ENCODE measurements at regions not wholly inside any gene's neighbourhood (a gene's known extent, or its start where the extent isn't known, plus 50 kb on each side); places are given as distances from the start of the nearest gene placed in this dataset.
"Not testable (repeated sequence)": the region's sequence is repeated elsewhere in the genome, so short reads cannot be mapped to it uniquely, and the experiment has no call there.

DNA sequence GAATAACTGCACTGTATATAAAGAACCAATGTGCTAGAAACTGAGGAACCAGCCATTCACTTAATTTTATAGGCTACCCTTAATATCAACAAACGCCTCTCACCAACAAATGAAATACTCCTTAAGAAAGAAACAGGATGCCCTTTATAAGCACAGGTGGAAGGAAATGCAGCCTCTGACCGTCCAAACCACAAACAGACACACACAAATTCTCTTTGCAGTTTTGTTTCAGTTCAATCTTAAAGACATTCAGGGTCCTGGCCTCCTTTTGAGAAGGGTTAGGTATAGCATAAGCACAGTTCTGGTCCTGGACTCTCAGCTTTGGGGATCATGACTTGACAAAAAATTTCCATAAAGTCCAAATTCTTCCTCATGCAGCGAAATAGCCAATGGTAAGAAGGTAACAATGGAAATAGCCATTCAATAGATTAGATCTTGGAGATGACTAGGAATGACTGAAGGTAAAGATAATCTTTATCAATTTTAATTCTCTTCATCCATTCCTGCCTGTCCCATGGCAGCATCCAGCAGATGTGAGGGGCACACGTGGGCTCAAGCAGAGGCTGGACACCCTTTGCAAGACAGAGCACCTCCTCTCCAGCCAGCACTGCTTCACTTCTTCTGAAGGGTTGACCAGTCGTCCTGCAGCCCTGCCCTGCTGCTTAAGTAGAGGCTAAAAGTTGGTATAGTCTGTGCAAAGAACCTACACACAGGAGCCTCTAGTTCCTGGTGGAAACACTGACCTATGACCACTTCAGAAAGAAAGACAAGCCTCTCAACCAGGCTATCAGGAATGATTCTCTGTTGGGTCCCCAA lies 123.9 kb downstream of the CD83 start:
- in situ Hi-C loops (cut with HindIII; ENCODE audit: low pct_unique_long_range_greater_than_20kb, low sequenced_read_pairs), result no loop called here
- DNase-seq (ENCODE audit: low read depth), result no peak

DNA sequence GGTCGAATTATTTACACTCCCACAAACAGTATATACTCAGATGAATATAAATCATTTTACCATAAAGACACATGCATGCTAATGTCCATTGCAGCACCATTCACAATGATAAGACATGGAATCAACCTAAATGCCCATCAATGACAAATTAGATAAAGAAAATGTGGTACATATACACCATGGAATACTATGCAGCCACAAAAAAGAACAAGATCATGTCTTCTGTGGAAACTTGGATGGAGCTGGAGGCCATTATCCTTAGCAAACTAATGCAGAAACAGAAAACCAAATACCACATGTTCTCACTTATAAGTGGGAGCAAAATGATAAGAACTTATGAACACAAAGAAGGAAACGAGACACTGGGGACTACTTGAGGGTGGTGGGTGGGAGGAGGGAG lies 125.3 kb downstream of the CD83 start:
- in situ Hi-C loops (cut with HindIII; ENCODE audit: low pct_unique_long_range_greater_than_20kb, low sequenced_read_pairs); DNase-seq (ENCODE audit: low read depth): not testable (repeated sequence)

DNA sequence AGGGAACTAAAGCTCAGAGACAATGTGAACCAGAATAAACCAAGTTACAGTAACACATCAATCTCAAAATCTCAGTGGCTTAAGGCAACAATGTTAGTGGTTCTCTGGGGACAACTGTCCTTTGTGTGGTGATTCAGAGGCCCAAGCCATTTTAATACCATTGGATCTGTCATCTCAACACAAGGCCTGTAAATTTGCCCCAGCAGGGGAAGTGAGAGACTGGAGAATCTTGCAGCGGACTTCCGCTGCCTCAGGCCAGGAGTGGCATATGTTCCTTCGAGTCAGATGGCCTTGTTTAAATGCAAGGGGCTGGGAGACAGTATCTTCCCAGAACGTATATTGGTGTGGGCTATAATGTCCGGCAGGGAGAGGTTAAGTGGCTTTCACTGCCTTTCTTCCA lies 126.0 kb downstream of the CD83 start:
- DNase-seq (ENCODE audit: low read depth), result no peak
- in situ Hi-C loops (cut with HindIII; ENCODE audit: low pct_unique_long_range_greater_than_20kb, low sequenced_read_pairs), result no loop called here

DNA sequence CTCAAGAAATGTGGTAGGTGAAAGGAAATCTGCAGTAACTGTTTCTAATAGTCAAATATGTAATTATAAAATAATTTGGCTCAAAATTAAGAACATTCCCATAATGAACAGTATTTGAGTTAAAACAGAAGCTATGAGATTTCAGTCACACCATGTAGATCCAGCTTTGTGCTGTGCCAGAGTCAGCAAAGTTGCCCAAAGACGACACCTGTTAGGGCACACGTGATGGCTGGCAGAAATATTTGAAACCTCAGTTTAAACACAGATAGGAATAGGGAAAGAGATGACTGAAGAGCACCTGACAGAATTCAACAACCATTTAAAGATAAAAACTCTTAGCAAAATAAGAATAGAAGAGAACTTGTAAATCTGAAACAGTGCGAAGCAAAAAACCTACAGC lies 129.3 kb downstream of the CD83 start:
- DNase-seq (ENCODE audit: low read depth), result no peak
- in situ Hi-C loops (cut with HindIII; ENCODE audit: low pct_unique_long_range_greater_than_20kb, low sequenced_read_pairs), result no loop called here

DNA sequence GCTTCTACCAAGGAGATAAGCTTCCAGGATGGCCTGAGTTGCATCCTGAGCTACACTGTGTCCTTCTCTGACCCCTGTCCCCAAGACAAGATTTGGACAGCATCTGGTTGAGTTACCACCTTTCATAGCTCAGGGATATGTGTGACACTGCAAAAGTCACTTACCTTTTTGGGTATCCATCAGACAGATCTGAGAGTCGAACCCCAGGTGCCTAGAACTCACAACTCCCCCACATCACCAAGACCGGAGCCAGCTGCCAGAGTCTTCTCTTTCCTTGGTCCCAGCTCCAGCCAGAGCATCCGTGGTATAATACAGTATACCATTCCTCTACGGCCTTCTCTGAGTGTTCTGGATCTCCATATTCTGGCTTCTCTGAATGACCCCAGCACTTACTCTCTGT lies 133.0 kb downstream of the CD83 start:
- in situ Hi-C loops (cut with HindIII; ENCODE audit: low pct_unique_long_range_greater_than_20kb, low sequenced_read_pairs), result no loop called here
- no peak for DNase-seq (ENCODE audit: low read depth)

DNA sequence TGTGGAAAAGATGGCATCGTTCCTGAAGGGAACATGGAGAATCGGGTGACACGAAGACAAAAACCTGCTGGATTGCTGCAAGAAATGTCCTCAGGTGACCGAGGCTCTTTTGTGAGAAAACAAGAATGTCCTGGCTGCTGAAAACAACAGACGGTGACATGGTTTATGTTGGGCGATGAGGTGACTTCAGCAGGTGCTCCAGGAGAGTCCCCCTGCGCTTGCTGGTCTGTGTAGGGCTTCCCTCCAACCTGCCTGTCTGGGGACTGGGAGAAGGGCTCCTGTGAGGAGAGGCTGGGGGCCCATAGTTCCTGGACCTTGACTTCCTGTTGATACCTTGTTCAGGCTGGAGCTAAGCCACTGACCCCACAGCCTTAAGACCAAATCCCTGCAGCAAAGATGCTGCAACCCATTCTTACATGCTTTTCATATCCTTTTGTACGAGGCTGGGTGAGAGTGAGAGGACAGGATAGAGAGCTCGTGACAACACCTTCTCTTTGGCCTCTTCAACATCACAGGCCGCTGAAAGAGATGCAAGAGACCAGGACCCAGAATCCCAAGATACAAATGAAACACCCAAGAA lies 134.8 kb downstream of the CD83 start:
- in situ Hi-C loops (cut with HindIII; ENCODE audit: low pct_unique_long_range_greater_than_20kb, low sequenced_read_pairs), result no loop called here
- no peak for DNase-seq (ENCODE audit: low read depth)

DNA sequence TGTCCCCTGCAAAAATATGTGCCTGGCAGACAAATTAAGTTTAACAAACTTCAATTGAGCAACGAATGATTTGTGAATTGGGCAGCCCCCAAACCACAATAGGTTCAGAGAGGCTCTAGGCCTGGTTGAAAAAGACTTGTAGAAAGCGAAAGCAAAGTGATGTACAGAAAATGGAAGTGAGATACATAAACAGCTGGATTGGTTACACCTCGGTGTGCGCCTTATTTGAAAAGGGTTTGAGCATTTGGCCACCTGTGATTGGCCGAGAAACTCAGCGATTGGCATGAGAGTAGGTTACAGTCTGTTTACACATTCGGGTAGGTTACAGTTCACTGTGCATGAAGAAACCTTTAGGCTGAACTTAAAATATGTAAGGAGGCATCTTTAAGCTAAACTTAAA lies 136.9 kb downstream of the CD83 start:
- in situ Hi-C loops (cut with HindIII; ENCODE audit: low pct_unique_long_range_greater_than_20kb, low sequenced_read_pairs), result no loop called here

DNA sequence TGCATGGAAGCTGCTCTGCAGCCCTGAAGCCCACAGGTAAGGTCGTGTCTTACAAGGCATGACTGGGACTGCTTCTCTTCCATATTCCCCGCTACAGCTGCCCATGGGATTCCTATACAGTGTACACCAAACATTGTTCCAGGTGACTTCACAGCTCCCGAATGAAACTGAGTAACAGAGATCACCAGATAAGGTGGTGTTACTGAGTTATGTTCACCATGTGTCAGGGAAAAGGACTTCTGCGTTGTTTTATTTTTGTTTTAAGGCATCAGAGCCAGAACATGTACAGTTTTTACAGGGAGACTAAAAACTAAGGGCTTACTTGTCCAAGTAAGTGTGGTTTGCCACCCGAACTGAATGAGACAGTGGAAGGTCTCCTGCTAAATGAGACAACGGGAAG lies 138.3 kb downstream of the CD83 start:
- in situ Hi-C loops (cut with HindIII; ENCODE audit: low pct_unique_long_range_greater_than_20kb, low sequenced_read_pairs), result no loop called here
- DNase-seq (ENCODE audit: low read depth), result no peak

More for the DNA sequence above, 136.9 kb downstream of the CD83 start:
- no peak for DNase-seq (ENCODE audit: low read depth)

DNA sequence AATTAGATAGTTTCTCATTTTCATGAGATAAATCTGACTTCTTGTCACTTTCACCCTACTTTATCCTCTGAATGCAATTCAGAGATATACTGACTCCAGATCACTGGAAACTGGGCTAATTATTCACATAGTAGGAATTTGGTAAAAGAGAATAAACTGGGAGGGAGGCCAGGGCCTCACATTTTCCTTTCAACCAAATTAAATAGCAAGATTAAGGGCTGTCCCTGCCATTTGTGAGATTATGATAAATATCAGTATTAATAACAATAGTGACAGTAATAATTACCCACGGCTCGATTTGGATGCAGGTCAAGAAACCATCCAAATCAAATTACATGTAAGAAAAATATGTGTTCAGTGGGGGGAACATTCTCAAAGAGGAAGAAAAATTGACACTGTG lies 140.5 kb downstream of the CD83 start:
- in situ Hi-C loops (cut with HindIII; ENCODE audit: low pct_unique_long_range_greater_than_20kb, low sequenced_read_pairs), result no loop called here
- no peak for DNase-seq (ENCODE audit: low read depth)

DNA sequence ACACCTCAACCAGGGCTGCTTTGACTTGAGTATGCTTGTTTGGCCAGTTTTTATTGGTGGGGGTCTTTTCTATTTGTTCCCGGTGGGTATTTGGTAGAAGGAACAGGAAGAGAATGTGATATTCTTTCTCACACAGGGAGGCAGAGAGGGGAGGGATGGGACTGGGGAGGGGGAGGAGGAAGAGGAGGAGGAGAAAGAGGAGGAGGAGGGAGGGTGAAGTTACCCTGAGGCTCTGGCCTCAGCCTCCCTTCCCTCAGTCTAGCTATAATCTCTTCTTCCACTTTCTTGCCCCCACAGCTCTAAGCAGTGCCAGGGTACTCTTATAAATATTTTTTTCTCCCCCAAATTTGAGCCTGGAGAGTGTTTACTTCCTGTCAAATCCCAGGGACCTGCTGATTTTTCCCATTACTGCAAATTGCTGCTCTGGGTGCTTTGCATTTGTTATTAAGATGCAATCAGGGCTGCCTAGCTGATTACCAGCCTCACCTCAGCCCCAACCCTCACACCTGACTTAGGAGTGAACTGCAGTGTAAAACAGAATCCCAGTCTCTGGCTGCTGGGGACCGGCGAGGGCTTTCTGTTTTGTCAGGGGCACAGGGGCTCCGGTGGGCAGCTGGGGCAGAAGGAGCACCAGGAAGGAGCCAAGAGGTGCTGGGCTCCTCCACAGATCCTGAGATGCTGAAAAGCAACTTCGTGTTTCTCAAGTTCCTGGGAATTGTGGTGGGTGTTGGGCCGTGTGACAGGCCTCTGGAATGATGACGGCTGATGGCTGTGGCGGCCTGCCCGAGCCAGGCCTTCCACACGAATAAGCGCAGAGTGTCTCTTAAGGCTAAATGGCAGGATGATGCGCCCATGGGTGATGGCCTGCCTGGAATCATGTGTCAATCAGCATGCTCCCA lies 141.4 kb downstream of the CD83 start:
- in situ Hi-C loops (cut with HindIII; ENCODE audit: low pct_unique_long_range_greater_than_20kb, low sequenced_read_pairs), result no loop called here
- DNase-seq (ENCODE audit: low read depth), result no peak

DNA sequence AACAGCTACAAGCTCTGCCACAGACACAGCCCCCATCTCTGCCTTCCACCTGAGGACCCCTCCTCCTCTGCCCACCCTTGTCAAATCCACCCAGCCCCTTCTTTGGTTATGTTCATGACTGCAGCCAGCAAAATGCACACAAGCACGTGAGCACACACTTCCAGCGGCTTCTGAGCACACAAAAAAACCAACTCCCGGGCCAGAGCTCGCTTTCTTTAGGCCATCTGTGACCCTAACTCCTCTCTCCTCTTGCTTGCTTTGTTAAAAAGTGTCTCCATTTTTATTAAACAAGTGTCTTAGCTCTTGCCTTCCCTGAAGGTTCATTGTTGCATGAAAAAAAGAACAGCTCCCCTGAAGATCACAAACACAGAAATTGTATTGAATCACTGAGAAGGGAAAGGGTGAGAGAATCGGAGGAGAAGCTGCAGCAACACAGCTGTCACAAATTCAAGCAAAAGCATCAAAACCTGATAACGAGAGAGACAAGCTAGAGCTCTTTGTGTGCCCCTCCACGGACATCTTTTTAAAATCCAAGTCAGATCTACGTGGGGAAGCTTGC lies 142.1 kb downstream of the CD83 start:
- in situ Hi-C loops (cut with HindIII; ENCODE audit: low pct_unique_long_range_greater_than_20kb, low sequenced_read_pairs), result no loop called here
- no peak for DNase-seq (ENCODE audit: low read depth)

DNA sequence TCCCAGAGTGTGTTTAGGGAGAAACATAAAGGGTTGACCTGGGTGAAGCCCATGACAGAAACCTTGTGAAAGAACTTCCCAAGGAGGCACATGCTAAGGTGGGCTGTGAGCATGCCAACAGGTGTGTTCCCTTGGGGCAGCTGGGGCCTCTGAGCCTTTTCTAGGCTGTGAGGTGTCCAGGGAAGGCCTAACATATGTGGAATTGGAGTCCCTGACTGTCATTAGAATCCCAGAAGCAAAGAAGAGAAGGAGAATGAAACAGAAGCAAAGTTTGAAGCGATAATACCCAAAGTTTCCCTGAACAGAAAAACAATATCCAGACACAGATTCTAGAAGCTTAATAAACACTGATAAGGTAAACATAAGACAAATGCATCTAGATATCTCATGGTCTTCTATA lies 143.3 kb downstream of the CD83 start:
- in situ Hi-C loops (cut with HindIII; ENCODE audit: low pct_unique_long_range_greater_than_20kb, low sequenced_read_pairs), result no loop called here
- DNase-seq (ENCODE audit: low read depth), result no peak

DNA sequence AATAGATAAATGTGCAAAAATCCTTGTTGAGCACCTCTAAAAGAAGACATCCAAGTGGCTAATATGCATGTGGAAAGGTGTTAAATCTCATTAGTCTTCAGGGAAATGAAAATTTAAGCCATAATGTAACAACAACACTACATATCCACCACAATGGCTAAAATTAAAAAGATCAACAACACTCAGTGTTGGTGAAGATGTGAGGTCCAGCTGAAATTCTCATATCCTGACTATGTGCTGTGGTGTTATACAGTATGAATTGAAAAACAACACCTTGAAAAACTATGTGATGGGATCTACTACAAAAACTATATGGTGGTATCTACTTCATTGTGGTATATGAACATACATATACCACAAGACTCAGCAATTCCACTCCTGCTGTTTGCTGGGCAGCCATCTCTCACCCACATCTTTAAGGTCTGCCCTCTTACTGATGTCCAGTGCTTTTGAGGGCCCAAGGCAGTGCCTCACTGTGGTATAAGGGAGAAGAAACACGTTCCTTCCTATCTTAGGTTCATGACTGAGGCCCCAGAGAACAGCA lies 146.4 kb downstream of the CD83 start:
- no peak for DNase-seq (ENCODE audit: low read depth)
- in situ Hi-C loops (cut with HindIII; ENCODE audit: low pct_unique_long_range_greater_than_20kb, low sequenced_read_pairs), result no loop called here

DNA sequence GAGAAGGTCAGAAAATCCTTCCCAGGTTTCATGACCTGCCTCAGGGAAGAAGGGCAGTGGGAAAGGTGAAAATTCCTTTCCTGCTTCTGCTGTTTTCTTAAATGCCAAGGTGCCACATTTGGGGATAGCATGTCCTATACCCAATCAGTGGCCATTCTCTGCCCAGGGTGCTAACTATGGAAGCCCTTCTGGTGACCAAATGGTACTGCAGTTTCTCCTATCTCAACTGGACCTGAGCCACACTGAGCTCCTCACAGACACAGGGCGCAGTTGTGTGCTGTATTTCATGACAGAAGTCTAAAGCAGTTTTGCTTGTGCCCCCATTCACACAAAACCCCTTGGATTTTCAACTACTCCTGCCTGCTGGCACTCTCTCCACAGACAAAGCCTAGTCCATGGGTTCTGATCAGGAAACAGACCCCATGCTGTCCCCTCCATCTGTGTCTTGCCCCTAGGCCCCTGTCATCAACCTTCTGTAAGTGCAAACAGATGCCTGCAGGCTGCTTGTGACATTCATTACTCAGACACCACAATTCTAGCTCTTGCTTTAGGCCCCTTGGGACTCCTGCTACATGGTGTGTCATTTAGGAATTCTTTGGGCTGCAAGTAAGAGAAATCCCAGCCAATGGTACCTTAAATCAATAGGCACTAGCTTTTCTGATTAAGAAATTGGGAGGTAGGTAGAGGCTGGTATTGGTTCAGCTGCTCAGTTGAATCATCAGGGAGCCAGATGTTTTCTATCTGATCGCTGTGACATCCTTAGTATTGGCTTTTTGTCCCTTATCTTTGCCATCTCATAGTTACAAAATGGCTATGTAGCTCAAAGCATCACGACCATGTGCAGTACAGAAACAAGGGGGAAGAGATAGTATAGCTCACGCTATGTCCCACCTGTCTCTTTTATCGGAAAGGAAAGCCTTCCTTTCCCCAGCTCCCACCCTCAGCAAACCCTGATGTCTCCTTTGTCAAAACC lies 147.8 kb downstream of the CD83 start:
- DNase-seq (ENCODE audit: low read depth), result no peak
- in situ Hi-C loops (cut with HindIII; ENCODE audit: low pct_unique_long_range_greater_than_20kb, low sequenced_read_pairs), result no loop called here

DNA sequence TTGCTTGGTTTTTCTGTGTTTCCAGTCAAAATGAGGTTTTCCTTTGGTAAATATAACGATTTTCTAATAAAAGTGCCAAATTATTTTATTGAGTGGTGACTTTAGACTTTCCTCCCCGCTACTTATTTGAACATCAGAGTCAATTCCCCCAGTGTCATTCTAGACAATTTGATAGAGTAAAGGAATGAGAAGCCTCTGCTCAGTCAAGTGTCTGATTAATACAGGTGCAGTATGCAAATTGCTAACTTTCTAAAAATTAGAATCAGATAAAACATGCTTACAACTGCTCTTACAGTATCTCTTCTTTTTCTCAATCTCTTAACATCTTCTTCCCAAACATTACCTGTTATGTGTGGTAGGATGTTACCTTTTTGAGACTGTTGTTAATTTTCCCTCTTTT lies 148.7 kb downstream of the CD83 start:
- no peak for DNase-seq (ENCODE audit: low read depth)
- in situ Hi-C loops (cut with HindIII; ENCODE audit: low pct_unique_long_range_greater_than_20kb, low sequenced_read_pairs), result no loop called here

DNA sequence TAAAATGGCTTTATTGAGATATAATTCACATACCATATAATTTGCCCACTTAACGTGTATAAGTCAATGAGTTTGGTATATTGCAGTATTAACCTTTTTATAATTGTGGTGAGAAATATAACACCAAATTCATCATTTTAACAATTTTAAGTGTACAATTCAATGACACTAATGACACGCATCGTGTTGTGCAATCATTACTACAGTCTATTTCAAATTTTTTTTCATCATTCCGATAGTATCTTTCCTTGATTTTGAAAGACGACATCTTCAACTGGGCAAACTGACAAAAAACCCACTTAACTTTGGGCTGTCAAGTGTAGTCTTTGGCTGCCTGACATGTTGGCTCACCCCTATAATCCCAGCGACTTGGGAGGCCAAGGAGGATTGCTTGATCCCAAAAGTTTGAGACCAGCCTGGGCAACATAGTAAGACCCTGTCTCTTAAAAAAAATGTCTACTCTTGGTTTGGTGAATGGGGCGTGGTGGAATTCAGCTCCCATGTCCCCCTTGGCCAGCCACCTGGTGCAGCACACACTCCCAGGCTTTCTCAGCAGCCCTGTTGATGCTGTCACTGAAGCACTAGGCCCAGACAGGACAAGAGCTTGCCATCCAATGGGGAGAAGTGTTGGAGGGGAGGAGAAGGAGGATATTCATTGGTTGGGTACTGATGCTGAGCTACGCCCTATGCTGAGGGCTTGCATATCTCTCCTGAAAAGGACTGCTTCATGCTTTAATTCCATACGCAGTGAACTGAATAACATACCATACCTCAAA lies 150.5 kb downstream of the CD83 start:
- in situ Hi-C loops (cut with HindIII; ENCODE audit: low pct_unique_long_range_greater_than_20kb, low sequenced_read_pairs), result no loop called here
- no peak for DNase-seq (ENCODE audit: low read depth)

DNA sequence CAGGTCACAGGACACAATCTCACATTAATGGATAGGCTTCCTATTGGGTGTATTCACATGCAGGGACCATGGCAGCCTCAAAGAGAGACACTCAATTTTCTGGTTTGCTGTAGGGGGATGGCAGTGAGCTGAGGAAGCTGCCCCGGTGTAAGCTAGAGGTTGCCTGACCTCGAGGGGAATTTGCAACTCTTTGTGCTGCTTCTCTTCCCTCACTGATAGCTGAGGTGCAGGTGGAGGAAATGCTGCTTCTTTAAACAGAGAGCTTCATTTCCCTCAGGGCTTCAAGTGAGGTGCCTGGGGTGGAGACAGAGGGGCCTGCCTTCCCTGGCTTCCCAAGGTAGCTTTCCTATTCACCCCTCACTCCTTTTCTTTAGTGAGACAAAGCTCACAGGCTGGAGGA lies 151.9 kb downstream of the CD83 start:
- in situ Hi-C loops (cut with HindIII; ENCODE audit: low pct_unique_long_range_greater_than_20kb, low sequenced_read_pairs), result no loop called here
- DNase-seq (ENCODE audit: low read depth), result no peak

All from Caki2 (cell line).